Sigmoid colon (tissue), 6 donors: ENCODE measurements at regions not wholly inside any gene's neighbourhood (a gene's known extent, or its start where the extent isn't known, plus 50 kb on each side); places are given as distances from the start of the nearest gene placed in this dataset.

Experiments used
- DNase-seq: peaks from one replicate; pipeline ENCODE4 v3.0.0-alpha.2; 2019
- H3K27ac ChIP-seq, 4 donors: fragments of 200-600 bp; sonication (generic); one replicate each; pipeline ENCODE4 v1.5.1; 2016 to 2019; ENCODE audit warnings: mild to moderate bottlenecking in 1 of 4
- H3K27me3 ChIP-seq, 3 donors: fragments of 200-600 bp; sonication (generic); one replicate each; pipeline ENCODE4 v1.5.1; 2019; ENCODE audit warnings: mild to moderate bottlenecking in 1 of 3
- H3K36me3 ChIP-seq, 4 donors: fragments of 200-600 bp; sonication (generic); one replicate each; pipeline ENCODE4 v1.5.1; 2016 to 2019
- H3K4me1 ChIP-seq, 4 donors: fragments of 200-600 bp; sonication (generic); one replicate each; pipeline ENCODE4 v1.5.1; 2017 to 2019
- H3K4me3 ChIP-seq, 4 donors: fragments of 200-600 bp; sonication (generic); one replicate each; pipeline ENCODE4 v1.5.1; 2017 to 2019; ENCODE audit warnings: mild to moderate bottlenecking in 2 of 4, moderate library complexity in 1 of 4
- H3K9me3 ChIP-seq, 4 donors: fragments of 200-600 bp in 3 of 4; sonication (generic) in 3 of 4; one replicate each; pipeline versions ENCODE4 v1.5.1 to v1.6.1; 2013 to 2019
- CTCF ChIP-seq, 4 experiments: fragments of 450-650 bp in 3 of 4; fragments of 200-600 bp in 1 of 4; IDR thresholded peaks; one replicate each; pipeline ENCODE4 v1.5.1; 2016 to 2019; ENCODE audit warnings: antibody characterized with exemption in 4 of 4, mild to moderate bottlenecking in 3 of 4, moderate library complexity in 2 of 4
- EP300 ChIP-seq, 4 donors: sonication (generic); formaldehyde crosslinking; IDR thresholded peaks; one replicate each; pipeline ENCODE4 v1.6.1; 2017; ENCODE audit warnings: antibody characterized with exemption in 4 of 4
- POLR2A ChIP-seq, 2 donors: fragments of 450-650 bp; IDR thresholded peaks; one replicate each; pipeline ENCODE4 v1.6.1; 2016; ENCODE audit warnings: antibody characterized with exemption in 2 of 2, mild to moderate bottlenecking in 2 of 2, moderate library complexity in 2 of 2
- POLR2AphosphoS5 ChIP-seq, 4 donors: sonication (generic); formaldehyde crosslinking; IDR thresholded peaks; one replicate each; pipeline ENCODE4 v1.6.1; 2017; ENCODE audit warnings: antibody characterized with exemption in 4 of 4
- WGBS, 2 donors: extraction: QIAGEN DNeasy Blood & Tissue Kit; methylation state at CpG; one replicate each; pipeline ENCODE4 v1.1.7; 2013; 5-methylcytosine and 5-hydroxymethylcytosine counted together
- intact Hi-C: fragments of 100-400 bp; cut with DNase I; formaldehyde crosslinking; loops from one replicate; pipeline ENCODE4 v1.15.1; 2023
- donor health status: healthy with polysubstance abuse.
- donor health status: healthy.

- DNase-seq: no peak
- WGBS, 2 donors: 80 to 82% methylated on average over 4 of the region's 4 CpGs
- no peak overlapping the region for H3K4me3 ChIP-seq
- H3K27ac ChIP-seq: no peak overlapping the region
- no peaks in the 10 kb centered on the region for H3K27me3 ChIP-seq
- intact Hi-C loops: no loop called here
- no peaks in the 10 kb centered on the region for H3K36me3 ChIP-seq
- H3K4me1 ChIP-seq: peaks cover 0 to 23% (median 12%) of the 10 kb centered on the region in 4 donors
- TF ChIP-seq CTCF (IDR thresholded peaks at IDR 0.05): no peak
- no peak for TF ChIP-seq POLR2AphosphoS5 (IDR thresholded peaks at IDR 0.05)
- no peak for TF ChIP-seq EP300 (IDR thresholded peaks at IDR 0.05)
- TF ChIP-seq POLR2A (IDR thresholded peaks at IDR 0.05): no peak
- no peaks in the 10 kb centered on the region for H3K9me3 ChIP-seq
These were observed 818.7 kb downstream of the BCL11A start for GRCh38 chr2:59734743-59735142.

- H3K36me3 ChIP-seq: no peaks in the 10 kb centered on the region
- no peaks in the 10 kb centered on the region for H3K9me3 ChIP-seq
- no peaks in the 10 kb centered on the region for H3K27me3 ChIP-seq
- TF ChIP-seq EP300 (IDR thresholded peaks at IDR 0.05) (no peak), CTCF (IDR thresholded peaks at IDR 0.05) (no peak)
- no peak overlapping the region for H3K27ac ChIP-seq
- no peak overlapping the region for H3K4me3 ChIP-seq
- H3K4me1 ChIP-seq: peaks cover 0 to 23% (median 12%) of the 10 kb centered on the region in 4 donors
- no peak for DNase-seq
- 88 to 91% methylated on average over 3 of the region's 3 CpGs for WGBS, 2 donors
- intact Hi-C loops: no loop called here
These were observed 819.5 kb downstream of the BCL11A start for GRCh38 chr2:59733970-59734369.

- H3K4me3 ChIP-seq: no peak overlapping the region
- no peaks in the 10 kb centered on the region for H3K36me3 ChIP-seq
- H3K4me1 ChIP-seq: peaks cover 0 to 23% (median 12%) of the 10 kb centered on the region in 4 donors
- H3K27me3 ChIP-seq: no peaks in the 10 kb centered on the region
- DNase-seq: no peak
- TF ChIP-seq POLR2AphosphoS5 (IDR thresholded peaks at IDR 0.05) (no peak), CTCF (IDR thresholded peaks at IDR 0.05) (no peak), POLR2A (IDR thresholded peaks at IDR 0.05) (no peak), EP300 (IDR thresholded peaks at IDR 0.05) (no peak)
- intact Hi-C loops: no loop called here
- no peaks in the 10 kb centered on the region for H3K9me3 ChIP-seq
- no peak overlapping the region for H3K27ac ChIP-seq
- WGBS, 2 donors: 87 to 88% methylated on average over 2 of the region's 2 CpGs
These were observed 819.9 kb downstream of the BCL11A start for GRCh38 chr2:59733567-59733930.

GRCh38 chr2:59732871-59733566 lies 820.4 kb downstream of the BCL11A start:
- DNase-seq: no peak
- H3K9me3 ChIP-seq: no peaks in the 10 kb centered on the region

More at GRCh38 chr2:59732871-59733566, 820.4 kb downstream of the BCL11A start:
- intact Hi-C loops: no loop called here
- Histone ChIP-seq H3K27ac (no peak overlapping the region), H3K4me3 (no peak overlapping the region), H3K4me1 (peaks cover 0 to 23% (median 12%) of the 10 kb centered on the region in 4 donors), H3K36me3 (no peaks in the 10 kb centered on the region), H3K27me3 (no peaks in the 10 kb centered on the region)
- 94 to 95% methylated on average over 15 of the region's 15 CpGs for WGBS, 2 donors
- TF ChIP-seq POLR2AphosphoS5 (IDR thresholded peaks at IDR 0.05): no peak
- no peak for TF ChIP-seq POLR2A (IDR thresholded peaks at IDR 0.05)
- TF ChIP-seq EP300 (IDR thresholded peaks at IDR 0.05): no peak
- no peak for TF ChIP-seq CTCF (IDR thresholded peaks at IDR 0.05)
